DND-41 (cell line): ENCODE measurements at regions not wholly inside any gene's neighbourhood (a gene's known extent, or its start where the extent isn't known, plus 50 kb on each side); places are given as distances from the start of the nearest gene placed in this dataset.

ENCODE experiments used
- ATAC-seq: fragments of 200-7000 bp; cut with Tn5 transposase; 3 replicates; pipeline ENCODE4 v1.9.1; 2021; ENCODE audit warnings: low read depth; ENCODE audit not compliant: insufficient read depth
- DNase-seq: peaks from one replicate; pipeline ENCODE4 v3.0.0-alpha.2; 2020
- H2AFZ ChIP-seq: 2 replicates; pipeline ENCODE4 v1.6.0; 2012; ENCODE audit warnings: low read depth, low read length
- H3K27ac ChIP-seq: 2 replicates; pipeline ENCODE4 v1.5.1; 2012; ENCODE audit warnings: low read length, inconsistent platforms
- H3K27me3 ChIP-seq: fragments of 200-600 bp; sonication (generic); 2 replicates; pipeline ENCODE4 v1.6.0; 2012; ENCODE audit warnings: low read length, mild to moderate bottlenecking, inconsistent platforms; ENCODE audit not compliant: insufficient read depth, poor library complexity
- H3K36me3 ChIP-seq: 2 replicates; pipeline ENCODE4 v1.5.1; 2012; ENCODE audit warnings: low read length, inconsistent platforms; ENCODE audit not compliant: insufficient read depth
- H3K4me1 ChIP-seq: 2 replicates; pipeline ENCODE4 v1.5.1; 2012; ENCODE audit warnings: mild to moderate bottlenecking, low read length; ENCODE audit not compliant: insufficient read depth
- H3K4me2 ChIP-seq: 2 replicates; pipeline ENCODE4 v1.6.0; 2012; ENCODE audit warnings: mild to moderate bottlenecking, moderate library complexity, low read length, inconsistent platforms; ENCODE audit not compliant: insufficient read depth
- H3K4me3 ChIP-seq, 2 experiments: fragments of 200-600 bp in 1 of 2; shearing (Covaris generic) in 1 of 2; 2 replicates each; pipeline ENCODE4 v1.5.1; 2012 to 2016; ENCODE audit warnings: inconsistent platforms in 2 of 2, low read length in 2 of 2, mild to moderate bottlenecking in 2 of 2, low read depth in 1 of 2, moderate library complexity in 1 of 2
- H3K79me2 ChIP-seq: 2 replicates; pipeline ENCODE4 v1.6.0; 2012; ENCODE audit warnings: low read length, inconsistent platforms; ENCODE audit not compliant: insufficient read depth
- H3K9ac ChIP-seq: 2 replicates; pipeline ENCODE4 v1.6.0; 2012; ENCODE audit warnings: low read depth, mild to moderate bottlenecking, inconsistent platforms, low read length, moderate library complexity
- H3K9me3 ChIP-seq: 2 replicates; pipeline ENCODE4 v1.5.1; 2012; ENCODE audit warnings: low read length, moderate library complexity, mild to moderate bottlenecking, inconsistent platforms; ENCODE audit not compliant: insufficient read depth, severe bottlenecking
- H4K20me1 ChIP-seq: 2 replicates; pipeline ENCODE4 v1.6.0; 2012; ENCODE audit warnings: low read length; ENCODE audit not compliant: insufficient read depth
- EZH2 ChIP-seq: IDR thresholded peaks from 3 replicates; pipeline ENCODE4 v1.6.1; 2012; ENCODE audit warnings: borderline replicate concordance, low read depth, mild to moderate bottlenecking, moderate library complexity, low read length, inconsistent platforms; ENCODE audit not compliant: severe bottlenecking
- TF ChIP-seq, protein P1 (sequence below): IDR thresholded peaks from 2 replicates; pipeline ENCODE4 v1.5.1; 2012; ENCODE audit warnings: borderline replicate concordance, low read length, moderate library complexity, mild to moderate bottlenecking; ENCODE audit not compliant: poor library complexity, severe bottlenecking; ENCODE audit errors: extremely low read depth

DNA sequence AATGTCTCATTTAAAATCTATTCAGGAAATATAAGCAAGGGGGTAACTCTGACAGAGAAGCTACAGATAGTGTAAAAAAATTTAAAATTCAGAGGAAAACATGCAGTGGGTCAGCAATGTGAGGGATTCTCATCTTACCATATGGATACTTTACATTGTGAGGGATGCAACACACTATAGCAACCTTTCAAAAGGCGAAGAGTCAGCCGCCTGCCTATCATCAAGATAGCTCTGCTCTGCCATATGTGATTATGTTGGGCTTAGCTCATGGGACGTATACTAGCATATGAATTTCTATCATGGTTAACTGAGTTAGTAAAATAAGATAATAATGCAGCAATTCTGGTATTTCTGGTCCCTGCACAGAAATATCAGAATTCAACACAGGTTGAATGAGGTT lies 130.9 kb downstream of the MAP3K7 start:
- H3K4me3 ChIP-seq = no peak overlapping the region
- no peaks in the 10 kb centered on the region for H3K36me3 ChIP-seq
- H3K9me3 ChIP-seq = no peaks in the 10 kb centered on the region
- H3K27me3 ChIP-seq = no peaks in the 10 kb centered on the region
- H3K27ac ChIP-seq = no peak overlapping the region
- H3K4me1 ChIP-seq = peaks cover 38% of the 10 kb centered on the region
- no peaks in the 10 kb centered on the region for H3K79me2 ChIP-seq
- H3K9ac ChIP-seq = no peak overlapping the region
- ATAC-seq (no peak), DNase-seq (no peak)
- H2AFZ ChIP-seq = no peak overlapping the region
- no peak for TF ChIP-seq EZH2
- TF ChIP-seq, protein P1, sequence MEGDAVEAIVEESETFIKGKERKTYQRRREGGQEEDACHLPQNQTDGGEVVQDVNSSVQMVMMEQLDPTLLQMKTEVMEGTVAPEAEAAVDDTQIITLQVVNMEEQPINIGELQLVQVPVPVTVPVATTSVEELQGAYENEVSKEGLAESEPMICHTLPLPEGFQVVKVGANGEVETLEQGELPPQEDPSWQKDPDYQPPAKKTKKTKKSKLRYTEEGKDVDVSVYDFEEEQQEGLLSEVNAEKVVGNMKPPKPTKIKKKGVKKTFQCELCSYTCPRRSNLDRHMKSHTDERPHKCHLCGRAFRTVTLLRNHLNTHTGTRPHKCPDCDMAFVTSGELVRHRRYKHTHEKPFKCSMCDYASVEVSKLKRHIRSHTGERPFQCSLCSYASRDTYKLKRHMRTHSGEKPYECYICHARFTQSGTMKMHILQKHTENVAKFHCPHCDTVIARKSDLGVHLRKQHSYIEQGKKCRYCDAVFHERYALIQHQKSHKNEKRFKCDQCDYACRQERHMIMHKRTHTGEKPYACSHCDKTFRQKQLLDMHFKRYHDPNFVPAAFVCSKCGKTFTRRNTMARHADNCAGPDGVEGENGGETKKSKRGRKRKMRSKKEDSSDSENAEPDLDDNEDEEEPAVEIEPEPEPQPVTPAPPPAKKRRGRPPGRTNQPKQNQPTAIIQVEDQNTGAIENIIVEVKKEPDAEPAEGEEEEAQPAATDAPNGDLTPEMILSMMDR = no peak
- no peak overlapping the region for H3K4me2 ChIP-seq
- H4K20me1 ChIP-seq = no peaks in the 10 kb centered on the region

DNA sequence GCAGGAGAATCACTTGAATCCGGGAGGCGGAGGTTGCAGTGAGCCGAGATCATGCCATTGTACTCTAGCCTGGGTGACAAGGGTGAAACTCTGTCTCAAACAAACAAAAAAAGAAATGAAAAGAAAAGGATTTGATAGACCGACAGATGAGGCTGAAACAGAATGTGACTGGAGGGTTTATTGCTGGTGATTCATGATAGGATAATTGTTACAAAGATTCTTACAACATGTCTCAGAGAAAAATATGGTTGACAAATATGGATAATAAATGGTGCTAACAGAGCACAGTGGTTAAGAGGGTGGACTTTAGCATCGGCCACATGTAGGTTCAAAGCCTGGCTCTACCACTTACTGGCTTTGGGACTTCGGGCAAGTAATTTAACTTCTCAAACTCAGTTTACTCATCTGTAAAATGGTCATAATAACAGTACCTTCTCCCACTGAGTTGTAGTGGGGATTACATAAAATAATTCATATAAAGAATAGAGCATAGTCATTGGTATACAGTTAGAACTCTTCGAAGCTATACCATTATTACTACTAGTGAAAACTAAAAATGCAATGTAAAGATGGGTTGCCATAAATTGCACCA lies 131.9 kb downstream of the MAP3K7 start:
- Histone ChIP-seq H3K36me3 (no peaks in the 10 kb centered on the region), H3K27ac (no peak overlapping the region)
- no peak for DNase-seq

DNA sequence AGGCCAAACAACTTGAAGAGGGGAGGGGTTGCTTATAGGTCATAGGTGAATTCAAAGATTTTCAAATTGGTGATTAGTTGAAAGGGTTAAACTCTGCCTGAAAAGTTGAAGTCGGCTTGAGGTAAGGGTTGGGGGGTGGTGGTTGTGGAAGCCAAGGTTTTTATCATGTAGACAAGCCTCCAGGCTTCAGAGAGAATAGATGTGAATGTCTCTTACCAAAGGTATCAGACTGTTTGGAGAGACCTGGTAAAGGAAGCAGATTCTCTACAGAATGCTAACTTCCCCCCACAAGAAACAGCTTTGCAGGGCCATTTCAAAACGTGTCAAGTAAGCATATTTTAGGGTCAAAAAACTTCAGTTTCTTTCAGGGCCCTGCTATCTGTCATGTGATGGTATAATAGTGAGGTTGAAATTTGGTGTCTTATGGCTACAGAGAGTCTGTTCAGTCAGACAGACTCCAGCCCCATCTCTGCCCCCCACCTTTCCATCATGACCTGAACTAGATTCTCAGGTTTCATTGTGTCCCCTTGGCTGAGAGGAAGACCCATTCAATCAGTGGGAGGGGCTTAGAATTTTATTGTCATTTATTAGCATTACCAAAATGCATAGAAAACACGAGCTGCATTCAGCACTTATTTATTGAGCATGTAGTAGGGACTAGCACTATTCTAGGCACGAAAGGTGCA lies 136.5 kb downstream of the MAP3K7 start:
- Histone ChIP-seq H3K9me3 (no peaks in the 10 kb centered on the region), H3K4me1 (no peaks in the 10 kb centered on the region), H3K79me2 (no peaks in the 10 kb centered on the region), H3K4me3 (no peak overlapping the region), H2AFZ (no peak overlapping the region), H4K20me1 (no peaks in the 10 kb centered on the region), H3K36me3 (no peaks in the 10 kb centered on the region), H3K27me3 (no peaks in the 10 kb centered on the region), H3K9ac (no peak overlapping the region), H3K4me2 (no peak overlapping the region), H3K27ac (no peak overlapping the region)
- DNase-seq (no peak), ATAC-seq (no peak)
- no peak for TF ChIP-seq EZH2
- TF ChIP-seq, protein P1 = no peak

More for the DNA sequence above, 131.9 kb downstream of the MAP3K7 start:
- Histone ChIP-seq H3K27me3 (no peaks in the 10 kb centered on the region), H2AFZ (no peak overlapping the region), H3K9ac (no peak overlapping the region), H3K4me3 (no peak overlapping the region), H3K4me1 (peaks cover 27% of the 10 kb centered on the region), H3K4me2 (no peak overlapping the region), H3K79me2 (no peaks in the 10 kb centered on the region), H4K20me1 (no peaks in the 10 kb centered on the region), H3K9me3 (no peaks in the 10 kb centered on the region)
- TF ChIP-seq, protein P1 = no peak
- TF ChIP-seq EZH2 = no peak
- ATAC-seq = no peak
